ENCODE measurements at regions not wholly inside any gene's neighbourhood (a gene's known extent, or its start where the extent isn't known, plus 50 kb on each side); places are given as distances from the start of the nearest gene placed in this dataset.
"Not testable (repeated sequence)": the region's sequence is repeated elsewhere in the genome, so short reads cannot be mapped to it uniquely, and the experiment has no call there.

DNA sequence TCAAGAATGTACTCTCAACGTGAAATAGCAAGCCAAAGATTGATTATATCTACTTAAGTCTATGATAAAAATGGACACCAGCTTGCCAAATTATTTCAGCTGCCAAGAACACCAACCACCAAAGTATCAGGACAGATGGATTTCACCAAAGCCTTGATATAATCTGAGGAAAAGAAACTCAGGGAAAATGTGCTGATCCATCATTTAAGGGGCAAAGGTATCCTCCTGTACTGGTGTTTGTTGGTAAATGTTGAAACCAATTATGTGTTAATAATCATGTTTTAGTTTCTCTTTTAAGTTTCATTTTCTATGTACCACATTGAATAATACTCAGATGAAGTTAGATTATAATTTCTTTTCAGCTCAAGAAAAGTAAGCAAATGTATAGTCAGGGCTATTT, 1284.3 kb upstream of the TMEM132C start:
- no TSS peak for BruUV-seq (replicated peaks)
- in situ Hi-C loops (cut with MboI), result no loop called here
- no peak for FAIRE-seq

DNA sequence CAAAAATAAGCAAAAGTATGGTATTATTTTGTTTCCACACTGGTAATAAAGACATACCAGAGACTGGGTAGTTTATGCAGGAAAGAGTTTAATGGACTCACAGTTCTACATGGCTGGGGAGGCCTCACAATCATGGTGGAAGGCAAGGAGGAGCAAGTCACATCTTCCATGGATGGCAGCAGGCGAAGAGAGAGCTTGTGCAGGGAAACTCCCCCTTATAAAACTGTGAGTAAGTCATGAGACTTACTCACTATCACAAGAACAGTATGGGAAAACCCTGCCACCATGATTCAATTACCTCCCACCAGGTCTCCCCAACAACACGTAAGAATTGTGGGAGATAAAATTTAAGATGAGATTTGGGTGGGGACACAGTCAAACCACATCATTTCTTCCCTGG, 1283.2 kb upstream of the TMEM132C start:
- H3K4me1 ChIP-seq (ENCODE audit: control insufficient read depth, insufficient read depth, low read length); H3K79me2 ChIP-seq (ENCODE audit: control insufficient read depth, insufficient read depth, low read length); H3K36me3 ChIP-seq (ENCODE audit: control insufficient read depth in 2 of 2, insufficient read depth in 2 of 2, low read length in 1 of 2); H2AFZ ChIP-seq (ENCODE audit: control insufficient read depth, low read depth, low read length); FAIRE-seq; H3K27me3 ChIP-seq (replicated peaks in 1 of 2; ENCODE audit: control insufficient read depth in 2 of 2, insufficient read depth in 2 of 2, low read length in 1 of 2); H3K27ac ChIP-seq (ENCODE audit: control insufficient read depth, insufficient read depth); H3K4me3 ChIP-seq; SMC1A ChIA-PET (ENCODE audit: uncharacterized antibody, unreplicated experiment); POLR2A ChIA-PET; H3K4me2 ChIP-seq (ENCODE audit: control insufficient read depth, insufficient read depth); H3K9ac ChIP-seq (ENCODE audit: control insufficient read depth, insufficient read depth, low read length); H3K9me3 ChIP-seq (replicated peaks; ENCODE audit: control insufficient read depth, insufficient read depth, low read length); ATAC-seq; in situ Hi-C loops (cut with MboI); H4K20me1 ChIP-seq (ENCODE audit: control insufficient read depth, insufficient read depth); DNase-seq (ENCODE audit: low read depth, low spot score); BruUV-seq (replicated peaks); RAD21 ChIA-PET (ENCODE audit: unreplicated experiment); intact Hi-C loops (cut with micrococcal nuclease; ENCODE audit: unreplicated experiment); CTCF ChIA-PET: not testable (repeated sequence)
- WGBS (ENCODE audit: insufficient coverage, insufficient replicate concordance, low lambda C conversion rate, missing lambda C conversion rate), result 0% methylated on average over 2 of the region's 2 CpGs

More for the DNA sequence above, 1284.3 kb upstream of the TMEM132C start:
- Histone ChIP-seq H3K4me3 (no peak overlapping the region), H3K4me1 (ENCODE audit: control insufficient read depth, insufficient read depth, low read length) (no peaks in the 10 kb centered on the region), H3K27me3 (replicated peaks in 1 of 2; ENCODE audit: control insufficient read depth in 2 of 2, insufficient read depth in 2 of 2, low read length in 1 of 2) (no peaks in the 10 kb centered on the region), H2AFZ (ENCODE audit: control insufficient read depth, low read depth, low read length) (no peak overlapping the region), H3K36me3 (ENCODE audit: control insufficient read depth in 2 of 2, insufficient read depth in 2 of 2, low read length in 1 of 2) (no peaks in the 10 kb centered on the region), H3K79me2 (ENCODE audit: control insufficient read depth, insufficient read depth, low read length) (no peaks in the 10 kb centered on the region), H3K9me3 (replicated peaks; ENCODE audit: control insufficient read depth, insufficient read depth, low read length) (no peaks in the 10 kb centered on the region; the same call in 2 of the 3 replicates), H3K4me2 (ENCODE audit: control insufficient read depth, insufficient read depth) (no peak overlapping the region), H3K27ac (ENCODE audit: control insufficient read depth, insufficient read depth) (no peak overlapping the region), H3K9ac (ENCODE audit: control insufficient read depth, insufficient read depth, low read length) (no peak overlapping the region), H4K20me1 (ENCODE audit: control insufficient read depth, insufficient read depth) (no peaks in the 10 kb centered on the region)
- ChIA-PET POLR2A (no interaction called here), CTCF (no interaction called here), RAD21 (ENCODE audit: unreplicated experiment) (no interaction called here), SMC1A (ENCODE audit: uncharacterized antibody, unreplicated experiment) (no interaction called here)
- intact Hi-C loops (cut with micrococcal nuclease; ENCODE audit: unreplicated experiment), result no loop called here
- ATAC-seq, result no peak
- WGBS (ENCODE audit: insufficient coverage, insufficient replicate concordance, low lambda C conversion rate, missing lambda C conversion rate), result 5% methylated on average over 1 of the region's 1 CpG
- TF ChIP-seq, protein P1, sequence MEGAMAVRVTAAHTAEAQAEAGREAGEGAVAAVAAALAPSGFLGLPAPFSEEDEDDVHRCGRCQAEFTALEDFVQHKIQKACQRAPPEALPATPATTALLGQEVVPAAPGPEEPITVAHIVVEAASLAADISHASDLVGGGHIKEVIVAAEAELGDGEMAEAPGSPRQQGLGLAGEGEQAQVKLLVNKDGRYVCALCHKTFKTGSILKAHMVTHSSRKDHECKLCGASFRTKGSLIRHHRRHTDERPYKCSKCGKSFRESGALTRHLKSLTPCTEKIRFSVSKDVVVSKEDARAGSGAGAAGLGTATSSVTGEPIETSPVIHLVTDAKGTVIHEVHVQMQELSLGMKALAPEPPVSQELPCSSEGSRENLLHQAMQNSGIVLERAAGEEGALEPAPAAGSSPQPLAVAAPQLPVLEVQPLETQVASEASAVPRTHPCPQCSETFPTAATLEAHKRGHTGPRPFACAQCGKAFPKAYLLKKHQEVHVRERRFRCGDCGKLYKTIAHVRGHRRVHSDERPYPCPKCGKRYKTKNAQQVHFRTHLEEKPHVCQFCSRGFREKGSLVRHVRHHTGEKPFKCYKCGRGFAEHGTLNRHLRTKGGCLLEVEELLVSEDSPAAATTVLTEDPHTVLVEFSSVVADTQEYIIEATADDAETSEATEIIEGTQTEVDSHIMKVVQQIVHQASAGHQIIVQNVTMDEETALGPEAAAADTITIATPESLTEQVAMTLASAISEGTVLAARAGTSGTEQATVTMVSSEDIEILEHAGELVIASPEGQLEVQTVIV (IDR thresholded peaks at IDR 0.05; ENCODE audit: borderline replicate concordance, partially characterized antibody), result no peak
- no peak for TF ChIP-seq SIN3A (IDR thresholded peaks at IDR 0.05; ENCODE audit: low read depth, low read length)
- TF ChIP-seq SPI1 (IDR thresholded peaks at IDR 0.05; ENCODE audit: borderline replicate concordance, insufficient read depth, low read depth, low read length), result no peak
- no peak for DNase-seq (ENCODE audit: low read depth, low spot score)

DNA sequence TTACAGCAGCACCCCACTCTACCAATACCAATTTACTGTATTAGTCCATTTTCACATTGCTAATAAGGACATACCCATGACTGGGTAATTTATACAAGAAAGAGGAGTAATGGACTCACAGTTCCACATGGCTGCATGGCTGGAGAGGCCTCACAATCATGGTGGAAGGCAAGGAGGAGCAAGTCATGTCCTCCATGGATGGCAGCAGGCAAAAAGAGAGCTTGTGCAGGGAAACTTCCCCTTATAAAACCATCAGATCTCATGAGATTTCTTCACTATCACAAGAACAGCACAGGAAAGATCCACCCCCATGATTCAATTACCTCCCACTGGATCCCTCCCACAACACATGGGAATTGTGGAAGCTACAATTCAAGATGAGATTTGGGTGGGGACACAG, 1281.3 kb upstream of the TMEM132C start:
- in situ Hi-C loops (cut with MboI); H3K79me2 ChIP-seq (ENCODE audit: control insufficient read depth, insufficient read depth, low read length); H3K36me3 ChIP-seq (ENCODE audit: control insufficient read depth in 2 of 2, insufficient read depth in 2 of 2, low read length in 1 of 2); H3K4me2 ChIP-seq (ENCODE audit: control insufficient read depth, insufficient read depth); H3K4me1 ChIP-seq (ENCODE audit: control insufficient read depth, insufficient read depth, low read length); BruUV-seq (replicated peaks); H3K27ac ChIP-seq (ENCODE audit: control insufficient read depth, insufficient read depth); H2AFZ ChIP-seq (ENCODE audit: control insufficient read depth, low read depth, low read length); RAD21 ChIA-PET (ENCODE audit: unreplicated experiment); POLR2A ChIA-PET; H3K4me3 ChIP-seq; FAIRE-seq; intact Hi-C loops (cut with micrococcal nuclease; ENCODE audit: unreplicated experiment); DNase-seq (ENCODE audit: low read depth, low spot score); H3K9me3 ChIP-seq (replicated peaks; ENCODE audit: control insufficient read depth, insufficient read depth, low read length); H4K20me1 ChIP-seq (ENCODE audit: control insufficient read depth, insufficient read depth); CTCF ChIA-PET; ATAC-seq; H3K27me3 ChIP-seq (replicated peaks in 1 of 2; ENCODE audit: control insufficient read depth in 2 of 2, insufficient read depth in 2 of 2, low read length in 1 of 2); H3K9ac ChIP-seq (ENCODE audit: control insufficient read depth, insufficient read depth, low read length): not testable (repeated sequence)
- SMC1A ChIA-PET (ENCODE audit: uncharacterized antibody, unreplicated experiment), result interaction anchor here (0.6 kb wide), 1 partner anchor 39 kb away, joined by 3 read pairs; no protein-coding TSS in a partner anchor
